Activated CD4-positive, alpha-beta T cell treated with anti-CD3 and anti-CD28 coated beads for 1 hour (primary cell): ENCODE measurements at regions not wholly inside any gene's neighbourhood (a gene's known extent, or its start where the extent isn't known, plus 50 kb on each side); places are given as distances from the start of the nearest gene placed in this dataset.
A peak's percentile ranks its signal among the peaks of the same experiment; 100 is the strongest.
"Not testable (repeated sequence)": the region's sequence is repeated elsewhere in the genome, so short reads cannot be mapped to it uniquely, and the experiment has no call there.

Source experiments
- DNase-seq: peaks from one replicate; pipeline ENCODE4 v3.0.0-alpha.2; 2020

DNA sequence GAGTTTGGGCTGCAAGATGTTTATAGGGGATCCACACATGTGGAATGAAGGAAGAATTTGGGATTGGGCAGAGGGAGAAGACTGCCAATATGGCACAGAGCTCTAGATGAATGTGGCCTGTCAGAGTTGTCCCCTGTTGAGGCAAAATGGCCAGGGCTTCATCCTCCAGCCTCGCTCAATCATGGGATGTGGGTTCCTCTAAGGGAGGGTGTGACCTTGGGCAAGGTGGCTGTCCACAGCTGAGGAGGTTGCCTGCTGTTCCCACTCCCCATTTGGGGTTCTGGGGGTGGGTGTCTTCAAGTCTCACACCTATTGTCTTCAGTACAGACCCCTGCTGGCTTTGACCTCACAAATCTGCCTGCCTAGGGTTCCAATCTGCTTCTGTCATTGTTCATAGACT lies 121.6 kb upstream of the FAM204A start:
- no peak for DNase-seq

DNA sequence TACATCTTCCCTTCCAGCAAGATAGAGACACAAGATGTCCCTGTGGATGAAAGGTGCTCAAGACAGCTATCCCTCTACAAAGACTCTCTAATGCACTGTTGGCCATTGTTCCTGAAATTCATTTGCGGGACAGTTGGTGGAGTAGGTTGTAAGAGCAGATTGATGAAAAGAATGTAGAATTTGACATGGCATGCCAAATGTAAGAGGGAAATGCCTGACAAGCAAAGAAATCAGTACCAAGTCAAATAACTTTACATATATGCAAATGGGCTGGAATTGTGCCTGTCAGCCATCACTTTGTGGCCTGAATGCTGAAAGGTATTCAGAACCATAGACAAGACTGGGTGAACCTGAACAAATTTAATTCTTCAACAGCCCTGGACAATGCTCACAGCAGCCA lies 120.3 kb upstream of the FAM204A start:
- DNase-seq, result no peak

DNA sequence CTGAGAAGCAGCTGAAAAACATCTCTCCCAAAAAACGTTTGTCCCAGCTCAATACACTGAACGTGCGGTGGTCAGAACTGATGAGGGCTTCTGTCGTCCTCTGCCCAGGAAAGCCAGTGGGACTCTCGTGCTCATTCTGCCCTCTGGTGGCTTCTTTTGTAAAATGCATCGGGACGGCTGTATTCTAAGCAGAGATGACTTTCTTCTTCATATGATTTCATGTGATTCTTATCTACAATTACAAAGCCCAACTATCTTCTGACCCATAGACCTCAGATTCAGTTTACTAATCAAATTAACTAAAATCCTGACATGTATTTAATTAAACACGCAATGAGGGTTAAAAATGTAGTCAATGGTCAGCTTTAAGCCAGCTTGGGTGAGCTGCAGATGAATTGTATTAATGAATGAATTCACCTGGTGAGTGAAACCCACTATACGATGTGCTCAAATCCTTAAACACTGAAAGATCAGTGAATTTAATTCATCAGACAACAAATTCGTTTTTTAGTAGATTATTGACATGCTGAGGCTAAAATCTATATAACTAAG lies 117.6 kb upstream of the FAM204A start:
- DNase-seq, result peak; percentile 19

DNA sequence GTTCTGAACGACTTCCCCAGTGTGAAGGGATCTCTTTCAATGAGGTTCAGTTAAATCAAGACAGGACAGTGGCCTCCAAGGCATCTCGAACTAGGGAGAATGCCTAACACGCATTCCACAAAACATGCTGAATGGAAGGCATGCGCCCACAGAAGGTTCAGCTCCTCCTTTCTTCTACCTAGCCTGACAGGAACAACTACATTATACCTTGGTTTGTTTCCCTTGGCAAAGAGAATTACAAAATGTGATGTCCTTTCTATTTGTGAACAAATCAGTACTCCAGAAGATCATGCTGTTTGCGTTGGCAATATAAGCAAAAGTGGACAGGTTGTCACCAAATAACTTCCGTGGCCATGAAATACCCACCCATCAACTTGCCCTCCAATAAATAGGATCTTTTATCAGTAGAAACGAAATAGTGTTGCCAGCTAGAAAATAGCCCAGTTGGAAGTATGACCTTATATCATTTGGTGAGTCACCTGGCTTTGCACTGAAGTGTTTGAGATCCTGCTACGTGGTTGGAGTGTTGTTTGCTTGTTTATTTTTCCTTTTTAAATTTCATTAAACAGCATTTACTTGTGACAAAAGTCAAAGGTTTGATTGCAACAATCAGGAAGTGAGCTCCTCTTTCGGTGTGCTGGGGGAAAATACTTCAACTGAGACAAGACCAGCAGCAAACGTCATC lies 117.0 kb upstream of the FAM204A start:
- DNase-seq, result no peak

DNA sequence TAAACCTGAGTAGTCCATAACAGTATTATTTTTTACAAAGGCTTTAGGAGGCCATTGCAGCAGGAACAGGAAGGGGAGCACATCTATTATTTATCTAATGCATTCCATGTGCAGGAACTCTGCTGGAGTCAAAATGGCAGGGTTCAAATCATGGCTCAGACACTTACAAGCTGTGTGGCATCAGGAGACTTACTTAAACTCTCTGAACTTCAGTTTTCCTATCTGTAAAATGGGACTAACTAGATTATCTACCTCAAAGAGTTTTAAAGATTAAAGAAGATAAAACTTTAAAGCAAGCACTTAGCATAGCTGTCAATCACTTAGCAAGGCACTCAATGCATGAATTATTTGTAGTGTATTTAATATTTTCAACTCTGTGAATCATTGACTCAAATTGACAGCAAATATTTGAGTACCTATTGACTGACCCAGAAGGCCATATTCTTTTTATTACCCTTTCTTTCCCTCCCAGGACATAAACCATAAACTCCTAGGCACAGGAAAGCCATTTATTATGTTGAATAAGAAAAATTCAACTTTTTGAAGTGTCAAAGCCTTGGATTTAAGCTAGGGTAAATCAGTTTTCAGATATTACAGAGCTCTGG lies 115.8 kb upstream of the FAM204A start:
- no peak for DNase-seq

DNA sequence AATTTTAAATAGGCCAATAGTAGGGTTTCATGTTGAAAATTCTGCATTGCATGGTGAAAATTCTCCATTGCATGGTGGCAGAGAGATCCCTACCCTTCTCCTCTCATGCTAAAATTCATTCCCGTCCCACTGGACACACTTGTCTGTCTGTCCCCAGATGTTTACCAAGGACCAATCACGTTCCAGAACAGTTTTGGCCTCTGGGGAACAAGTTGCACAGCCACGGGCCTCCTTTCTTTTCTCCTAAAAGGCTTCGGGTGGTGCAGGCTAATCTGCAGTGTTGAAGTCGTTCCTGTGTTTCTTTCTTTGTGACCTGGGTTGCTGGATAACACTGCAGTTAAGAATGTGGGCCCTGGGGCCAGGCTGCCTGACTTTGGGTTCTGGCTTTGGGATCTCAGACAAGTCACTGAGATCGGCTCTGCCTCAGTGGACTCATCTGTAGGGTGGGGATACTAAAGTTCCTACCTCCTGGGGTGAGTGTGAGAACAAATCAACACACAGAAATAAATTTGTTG lies 113.1 kb upstream of the FAM204A start:
- no peak for DNase-seq

DNA sequence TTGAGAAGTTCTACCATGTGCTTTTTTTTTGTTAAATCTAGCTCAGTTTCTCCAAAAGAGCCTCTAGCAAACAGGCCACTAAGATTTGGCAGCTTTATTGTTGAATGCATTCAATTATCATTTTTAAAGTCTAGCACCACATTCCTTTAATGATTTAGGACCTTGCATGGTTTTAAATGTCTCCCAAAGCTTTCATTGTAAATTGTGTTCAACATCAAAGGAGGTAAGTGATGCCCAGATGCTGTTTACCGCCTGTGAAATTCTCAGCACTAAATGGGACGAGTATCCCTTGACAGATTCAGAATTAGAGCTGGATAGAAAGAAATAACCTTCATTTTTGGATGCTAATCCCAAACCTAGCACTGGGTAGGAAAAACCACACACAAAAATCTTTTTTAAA lies 112.1 kb upstream of the FAM204A start:
- no peak for DNase-seq

DNA sequence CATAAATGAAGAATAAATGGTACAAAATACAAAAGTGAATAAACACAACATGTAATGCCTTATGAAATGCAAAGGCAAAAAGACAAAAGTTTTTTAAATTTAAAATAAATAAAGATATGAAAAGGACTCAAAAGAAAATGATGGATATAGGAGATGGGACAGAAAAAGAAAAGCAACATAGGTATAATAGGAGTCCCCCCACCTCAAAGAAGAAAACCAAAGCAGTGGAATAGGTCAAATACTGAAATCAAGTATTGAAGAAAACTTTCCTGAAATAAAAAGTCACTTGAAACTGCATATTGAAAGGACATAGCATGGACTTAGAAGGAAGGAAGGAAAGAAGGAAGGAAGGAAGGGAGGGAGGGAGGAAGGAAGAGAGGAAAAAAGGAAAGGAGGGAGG lies 110.0 kb upstream of the FAM204A start:
- no peak for DNase-seq

DNA sequence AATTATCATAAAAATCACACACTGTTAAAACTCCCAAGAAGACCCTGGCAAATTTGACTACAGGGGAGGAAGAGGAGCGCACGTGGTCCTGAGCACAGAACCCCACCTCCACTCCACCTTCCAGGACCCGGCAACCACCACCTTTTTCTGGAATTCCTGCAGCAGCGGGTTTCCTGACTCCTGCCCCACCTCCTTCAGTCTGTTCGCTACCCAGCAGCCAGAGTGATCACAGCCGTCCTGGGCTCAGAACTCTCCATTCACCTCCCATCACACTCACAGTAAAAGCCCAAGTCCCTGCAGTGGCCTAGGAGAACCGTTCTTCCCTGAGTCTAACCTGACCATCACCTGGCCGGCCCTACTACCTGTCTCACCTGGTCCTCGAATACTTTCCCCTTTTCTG lies 107.4 kb upstream of the FAM204A start:
- no peak for DNase-seq

DNA sequence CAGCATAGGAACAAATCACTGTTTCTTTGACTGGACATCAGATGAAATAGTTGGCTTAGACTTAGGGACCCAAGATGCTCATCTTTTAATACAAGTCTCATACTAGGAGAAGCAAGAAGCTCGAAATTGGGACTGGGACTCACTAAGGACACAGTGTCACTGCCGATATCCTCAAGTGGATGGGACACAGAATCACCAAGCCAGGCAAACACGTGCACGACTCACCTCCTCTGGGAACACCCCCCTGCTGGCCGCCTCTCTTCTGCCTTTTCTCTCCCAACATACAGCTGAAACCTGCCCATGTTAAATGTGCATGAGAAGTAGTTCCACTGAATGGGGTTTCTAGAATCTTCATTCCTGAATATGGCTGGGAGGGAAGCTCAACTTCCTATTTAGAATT lies 106.6 kb upstream of the FAM204A start:
- DNase-seq, result no peak

DNA sequence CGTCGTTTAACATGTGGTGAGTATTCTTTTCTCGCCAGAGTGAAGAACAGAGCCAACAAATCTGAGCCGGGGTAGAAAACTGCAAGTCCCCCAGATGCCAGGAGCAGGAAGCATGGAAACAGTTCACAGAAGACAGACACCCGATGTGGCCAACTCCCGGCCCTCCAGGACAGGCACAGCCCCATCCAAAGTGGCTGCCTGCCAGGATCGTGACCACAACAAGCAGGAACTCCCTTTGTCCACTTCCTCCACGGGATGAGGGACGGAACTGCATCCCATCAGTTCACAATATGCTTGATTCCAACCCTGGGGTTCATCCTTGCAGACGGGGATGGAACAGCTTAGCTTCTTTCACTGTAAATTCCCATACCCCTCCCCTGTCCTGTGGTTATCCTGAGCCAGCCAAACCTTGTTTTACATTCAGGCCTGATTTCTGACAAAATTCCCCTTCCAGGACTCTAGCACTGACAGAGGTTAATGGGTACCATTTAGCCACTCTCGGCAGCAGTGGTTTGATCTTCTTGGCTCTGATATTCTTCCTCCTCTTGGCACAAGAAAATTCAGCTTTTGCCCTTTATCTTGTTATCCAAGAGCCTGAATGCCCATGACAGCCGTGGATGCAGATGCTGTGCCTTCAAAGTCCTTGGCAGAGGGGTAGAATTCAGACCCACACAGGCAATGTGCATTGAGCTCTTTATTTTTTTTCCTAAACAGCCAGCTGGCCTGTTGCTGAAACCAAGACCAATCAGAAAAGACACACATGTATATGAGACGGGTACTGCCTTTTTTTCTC lies 105.5 kb upstream of the FAM204A start:
- DNase-seq, result no peak

DNA sequence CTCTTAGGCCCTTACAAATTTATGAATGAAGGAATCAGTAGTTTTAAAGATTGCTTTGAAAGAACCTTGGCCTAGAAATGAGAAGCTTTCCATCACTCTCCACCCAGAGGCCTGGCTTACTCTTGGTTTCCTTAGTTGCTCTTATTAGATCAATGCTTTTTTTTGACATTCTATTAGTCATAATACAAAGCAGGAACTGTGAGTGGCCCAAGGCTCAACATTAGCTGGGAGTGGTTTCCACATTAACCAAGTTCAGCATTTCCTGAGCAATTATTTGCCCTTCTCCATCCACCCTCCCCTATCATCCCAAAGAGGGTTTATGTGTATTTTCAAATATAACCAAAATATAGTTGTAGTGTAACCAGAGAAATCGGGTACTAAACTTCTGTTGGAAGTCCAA lies 103.4 kb upstream of the FAM204A start:
- no peak for DNase-seq

DNA sequence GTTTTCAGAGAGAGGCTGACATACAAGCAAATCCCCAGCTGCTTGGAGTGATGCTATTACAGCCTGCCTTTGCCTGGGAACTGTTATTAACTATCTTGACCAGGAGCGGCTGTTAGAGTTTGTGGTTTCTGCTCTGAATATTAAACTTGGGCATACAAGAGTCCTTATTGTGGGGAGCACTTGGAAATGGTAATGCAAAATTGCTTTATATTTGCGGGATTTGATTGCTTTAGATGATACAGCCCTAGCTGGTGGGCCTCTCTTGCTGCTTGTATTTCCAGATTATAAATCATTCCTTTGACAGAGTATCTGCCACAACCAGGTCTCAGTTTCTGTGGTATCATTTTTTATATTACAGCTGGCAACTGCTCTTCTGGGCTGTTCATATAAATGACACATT lies 101.9 kb upstream of the FAM204A start:
- no peak for DNase-seq

DNA sequence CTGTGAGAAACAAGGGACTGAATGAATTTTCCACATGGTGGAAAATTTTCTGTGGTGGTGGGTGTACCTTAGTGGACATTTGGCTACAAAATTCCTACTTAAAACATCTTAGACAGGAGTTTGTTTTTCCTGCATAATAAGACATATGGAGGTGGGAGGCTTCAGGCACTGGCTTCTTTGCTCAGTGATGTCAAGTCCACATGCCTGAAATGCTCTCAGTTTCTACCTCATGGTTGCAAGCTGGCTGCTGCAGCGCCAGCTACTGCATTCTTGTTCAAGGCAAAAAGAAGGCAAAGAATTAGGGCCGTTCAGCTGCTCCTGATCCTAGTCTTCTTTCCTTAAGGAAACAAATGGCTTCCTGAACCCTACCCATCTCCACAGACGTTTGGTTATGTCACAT lies 99.9 kb upstream of the FAM204A start:
- DNase-seq, result no peak

DNA sequence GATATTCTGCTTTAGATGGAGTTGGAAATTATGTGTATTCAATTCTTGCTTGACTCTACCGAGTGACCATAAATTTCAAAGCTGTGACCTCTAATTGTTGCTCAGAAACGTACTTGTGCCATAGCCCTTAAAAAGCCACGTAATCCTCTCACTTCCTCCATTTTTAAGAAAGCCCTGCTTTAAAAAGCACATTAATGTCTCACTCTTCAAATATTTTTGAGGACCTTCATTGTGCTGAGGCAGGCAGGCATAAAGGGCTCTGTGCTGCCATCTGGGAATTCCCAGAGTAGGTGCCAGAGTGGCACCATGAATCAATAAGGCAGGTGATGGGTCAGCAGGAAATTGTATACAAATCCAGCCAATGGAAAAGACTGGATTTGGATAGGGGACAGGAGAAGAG lies 97.7 kb upstream of the FAM204A start:
- no peak for DNase-seq

DNA sequence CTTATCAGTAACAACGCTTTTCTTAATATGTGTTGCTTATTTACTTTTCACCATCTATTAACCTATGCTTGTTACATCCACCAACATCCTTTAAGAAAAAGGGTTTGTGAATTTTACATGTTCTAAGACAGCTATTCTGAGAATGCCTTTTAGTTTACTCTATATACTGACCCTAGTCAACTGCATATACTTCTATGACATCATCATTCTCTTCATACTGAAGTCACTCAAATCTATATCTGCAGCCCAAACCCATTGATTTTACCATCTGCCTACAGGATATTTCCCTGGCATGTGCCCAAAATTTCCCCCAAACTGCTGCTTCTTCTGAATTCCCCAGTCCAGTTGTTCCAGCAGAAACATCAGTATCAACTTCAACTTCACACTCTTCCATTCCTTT lies 94.6 kb upstream of the FAM204A start:
- DNase-seq, result no peak

DNA sequence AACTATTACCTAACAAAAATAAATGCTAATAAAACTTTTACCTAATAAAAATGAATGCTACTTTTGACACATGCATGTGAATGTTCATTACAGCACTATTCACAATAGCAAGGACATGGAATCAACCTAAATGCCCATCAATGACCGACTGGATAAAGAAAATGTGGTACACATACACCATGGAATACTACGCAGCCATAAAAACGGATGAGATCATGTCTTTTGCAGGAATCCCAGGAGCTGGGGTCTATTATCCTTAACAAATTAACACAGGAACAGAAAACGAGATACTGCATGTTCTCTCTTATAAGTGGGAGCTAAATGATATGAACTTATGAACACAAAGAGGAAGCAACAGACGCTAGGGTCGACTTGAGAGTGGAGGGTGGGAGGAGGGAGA lies 88.1 kb upstream of the FAM204A start:
- DNase-seq, result no peak

DNA sequence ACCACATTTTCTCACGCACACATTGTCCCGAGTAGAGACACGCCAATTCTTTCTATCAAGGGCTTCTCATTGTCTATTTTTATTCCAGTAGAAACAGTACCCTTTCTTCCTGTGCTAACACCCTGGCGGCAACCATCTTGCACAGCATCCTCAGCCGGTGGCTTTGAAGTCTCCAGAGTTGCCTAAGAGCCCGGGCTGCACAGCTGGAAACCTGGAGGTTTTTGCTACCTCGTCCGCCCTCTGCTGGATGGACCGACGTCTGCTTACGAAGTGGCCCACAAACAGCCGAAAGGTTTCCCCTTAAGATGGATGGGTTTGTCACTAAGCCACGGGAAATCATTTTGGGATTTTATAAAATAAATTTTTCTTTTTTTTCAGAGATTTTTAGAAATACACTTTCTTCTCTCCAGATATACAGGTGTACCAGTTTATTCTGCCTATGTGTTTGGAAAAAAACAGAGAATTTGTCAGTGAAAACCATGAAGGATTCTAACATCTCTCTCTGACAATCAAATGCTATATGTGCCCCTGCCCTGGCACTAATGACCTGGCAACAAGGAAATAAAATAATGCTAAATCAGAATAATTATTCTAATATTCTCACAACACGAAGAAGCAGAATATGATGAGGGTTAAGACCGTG lies 81.8 kb upstream of the FAM204A start:
- DNase-seq, result peak; percentile 33

DNA sequence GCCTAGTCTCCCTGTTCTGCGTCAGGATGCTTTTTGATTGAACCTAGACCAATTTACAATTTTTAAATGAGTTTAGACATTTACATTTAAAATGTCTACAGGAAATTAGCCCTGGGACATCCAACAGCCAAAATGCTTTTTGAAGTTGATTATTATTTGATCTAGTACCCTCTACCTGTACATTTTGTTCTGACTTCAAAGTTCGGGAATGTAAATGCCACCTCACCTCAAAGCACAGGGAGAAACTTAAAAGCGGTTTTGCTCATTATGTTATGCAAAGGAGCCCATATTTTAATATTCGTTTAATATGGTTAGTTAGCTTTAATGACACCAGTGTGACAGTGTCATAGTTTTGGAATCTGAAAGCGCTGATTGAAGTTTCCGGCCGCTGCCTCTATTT lies 80.1 kb upstream of the FAM204A start:
- no peak for DNase-seq

DNA sequence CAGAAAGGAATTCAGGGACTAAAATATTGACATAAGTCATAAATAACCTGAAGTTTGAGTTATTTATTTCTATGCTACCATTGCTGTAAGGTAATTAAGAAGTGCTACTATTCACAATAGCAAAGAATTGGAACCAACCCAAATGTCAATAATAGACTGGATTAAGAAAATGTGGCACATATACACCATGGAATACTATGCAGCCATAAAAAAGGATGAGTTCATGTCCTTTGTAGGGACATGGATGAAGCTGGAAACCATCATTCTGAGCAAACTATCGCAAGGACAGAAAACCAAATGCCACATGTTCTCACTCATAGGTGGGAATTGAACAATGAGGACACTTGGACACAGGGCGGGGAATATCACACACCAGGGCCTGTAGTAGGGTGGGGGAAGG lies 77.9 kb upstream of the FAM204A start:
- DNase-seq, result not testable (repeated sequence)

DNA sequence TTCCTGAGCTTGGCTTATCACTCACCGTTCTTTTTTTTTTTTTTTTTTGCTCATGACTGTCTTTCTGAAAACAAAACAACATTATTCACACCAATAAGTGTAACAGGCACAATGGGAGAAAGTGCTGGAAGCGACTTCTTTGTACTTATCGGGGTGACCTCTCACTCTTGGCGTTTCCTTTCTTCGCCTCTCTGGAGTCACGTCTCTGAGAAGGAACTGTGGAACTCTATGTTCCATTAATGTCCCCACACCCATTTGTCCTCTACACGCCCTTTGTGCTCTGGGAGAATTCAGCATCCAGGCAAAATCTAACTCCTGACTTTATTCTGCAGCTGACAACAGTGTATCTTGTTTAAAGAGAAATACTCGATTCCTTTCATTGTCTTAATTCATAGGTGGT lies 70.8 kb upstream of the FAM204A start:
- no peak for DNase-seq

DNA sequence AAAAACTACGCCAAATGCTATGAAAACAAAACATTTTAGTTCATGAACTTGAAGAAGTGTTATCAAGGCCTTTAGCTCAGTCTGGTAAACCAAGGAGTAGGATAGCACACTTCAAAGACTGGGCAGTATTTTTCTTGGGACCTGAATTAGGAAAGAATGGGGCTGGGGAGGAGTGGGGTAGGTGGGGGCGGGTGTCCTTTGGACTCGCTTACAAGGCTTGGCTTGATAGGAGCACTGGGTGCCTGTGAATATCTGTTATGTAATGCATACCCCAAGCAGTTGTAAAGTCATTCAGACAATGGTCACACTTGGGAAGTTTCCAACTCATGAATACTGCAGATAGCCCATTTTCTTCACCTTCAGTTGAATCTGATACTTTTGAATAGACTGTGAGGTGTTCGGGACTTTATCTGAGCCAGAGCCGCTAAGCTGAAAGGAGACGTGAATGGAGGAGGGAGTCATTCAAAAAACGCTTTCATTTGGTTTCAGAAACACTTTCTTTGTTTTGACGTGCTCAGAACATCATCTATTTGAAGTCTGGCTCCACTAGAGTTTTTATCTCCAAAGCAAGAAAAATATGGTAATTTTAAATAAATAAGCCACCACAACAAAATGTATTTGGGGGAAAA lies 70.1 kb upstream of the FAM204A start:
- DNase-seq, result no peak

DNA sequence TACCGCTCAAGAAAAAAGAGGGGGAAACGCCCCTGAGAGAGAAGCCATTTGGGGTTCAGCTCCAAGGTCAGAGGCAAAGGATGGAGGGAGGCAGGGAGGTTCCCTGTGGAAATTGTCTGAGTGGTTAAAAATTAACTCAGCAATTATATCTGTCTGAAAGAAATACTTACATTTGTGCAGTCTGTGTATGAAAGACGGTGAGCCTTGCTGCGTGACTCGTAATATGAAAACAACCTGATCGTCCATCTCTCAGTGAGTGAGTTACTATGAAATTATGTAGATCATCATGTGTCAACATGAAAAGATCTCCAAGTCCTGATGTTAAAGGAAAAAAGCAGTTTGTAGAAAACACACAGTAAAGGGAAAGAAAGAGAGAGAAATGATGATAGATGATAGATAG lies 67.2 kb upstream of the FAM204A start:
- DNase-seq, result no peak
